ENCODE measurements at regions not wholly inside any gene's neighbourhood (a gene's known extent, or its start where the extent isn't known, plus 50 kb on each side); places are given as distances from the start of the nearest gene placed in this dataset.

DNA sequence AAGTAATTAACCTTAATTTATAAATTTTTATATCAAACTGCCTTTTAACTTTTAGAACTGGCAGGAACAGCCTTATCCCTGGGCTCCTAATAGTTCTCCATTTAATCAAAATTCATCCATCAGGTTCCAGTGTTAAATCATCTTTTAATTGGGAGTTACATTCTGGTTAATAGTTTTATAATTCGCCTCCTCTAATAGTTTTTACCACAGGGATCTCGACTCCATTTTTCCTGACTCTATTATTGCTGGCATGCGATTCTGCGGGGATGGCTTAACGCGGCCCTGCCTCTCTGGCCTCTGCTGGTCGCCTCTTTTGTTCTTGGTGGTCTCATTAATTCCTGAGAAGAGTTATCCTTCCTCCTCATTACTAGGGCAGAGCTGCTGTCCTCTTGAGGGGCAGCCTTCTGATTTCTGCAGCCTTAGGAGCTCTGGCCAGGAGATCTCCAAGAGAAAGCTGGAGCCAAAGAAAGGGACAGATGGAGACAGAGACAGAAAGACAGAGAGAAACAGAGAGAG is 71.1 kb downstream of the MRM1 start:
- ATAC-seq = no peak
- TF ChIP-seq, protein P1, sequence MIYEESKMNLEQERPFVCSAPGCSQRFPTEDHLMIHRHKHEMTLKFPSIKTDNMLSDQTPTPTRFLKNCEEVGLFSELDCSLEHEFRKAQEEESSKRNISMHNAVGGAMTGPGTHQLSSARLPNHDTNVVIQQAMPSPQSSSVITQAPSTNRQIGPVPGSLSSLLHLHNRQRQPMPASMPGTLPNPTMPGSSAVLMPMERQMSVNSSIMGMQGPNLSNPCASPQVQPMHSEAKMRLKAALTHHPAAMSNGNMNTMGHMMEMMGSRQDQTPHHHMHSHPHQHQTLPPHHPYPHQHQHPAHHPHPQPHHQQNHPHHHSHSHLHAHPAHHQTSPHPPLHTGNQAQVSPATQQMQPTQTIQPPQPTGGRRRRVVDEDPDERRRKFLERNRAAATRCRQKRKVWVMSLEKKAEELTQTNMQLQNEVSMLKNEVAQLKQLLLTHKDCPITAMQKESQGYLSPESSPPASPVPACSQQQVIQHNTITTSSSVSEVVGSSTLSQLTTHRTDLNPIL (CRISPR knock-in tag; IDR thresholded peaks at IDR 0.05; ENCODE audit: low read depth) = no peak
- TF ChIP-seq ZFP3 (CRISPR knock-in tag; IDR thresholded peaks at IDR 0.05) (no peak), BACH2 (CRISPR knock-in tag; IDR thresholded peaks at IDR 0.05; ENCODE audit: borderline replicate concordance) (no peak), SNAI2 (CRISPR knock-in tag; IDR thresholded peaks at IDR 0.05) (no peak), ARNTL (CRISPR knock-in tag; IDR thresholded peaks at IDR 0.05; ENCODE audit: borderline replicate concordance, low read depth) (no peak), TCF4 (CRISPR knock-in tag; IDR thresholded peaks at IDR 0.05; ENCODE audit: borderline replicate concordance) (no peak), ZNF565 (CRISPR knock-in tag; conservative IDR thresholded peaks at IDR 0.05; ENCODE audit: low read depth) (no peak), ZNF8 (CRISPR knock-in tag; IDR thresholded peaks at IDR 0.05) (no peak), ISL1 (CRISPR knock-in tag; IDR thresholded peaks at IDR 0.05) (no peak), PPARA (CRISPR knock-in tag; IDR thresholded peaks at IDR 0.05; ENCODE audit: borderline replicate concordance) (no peak)
- TF ChIP-seq, protein P2, sequence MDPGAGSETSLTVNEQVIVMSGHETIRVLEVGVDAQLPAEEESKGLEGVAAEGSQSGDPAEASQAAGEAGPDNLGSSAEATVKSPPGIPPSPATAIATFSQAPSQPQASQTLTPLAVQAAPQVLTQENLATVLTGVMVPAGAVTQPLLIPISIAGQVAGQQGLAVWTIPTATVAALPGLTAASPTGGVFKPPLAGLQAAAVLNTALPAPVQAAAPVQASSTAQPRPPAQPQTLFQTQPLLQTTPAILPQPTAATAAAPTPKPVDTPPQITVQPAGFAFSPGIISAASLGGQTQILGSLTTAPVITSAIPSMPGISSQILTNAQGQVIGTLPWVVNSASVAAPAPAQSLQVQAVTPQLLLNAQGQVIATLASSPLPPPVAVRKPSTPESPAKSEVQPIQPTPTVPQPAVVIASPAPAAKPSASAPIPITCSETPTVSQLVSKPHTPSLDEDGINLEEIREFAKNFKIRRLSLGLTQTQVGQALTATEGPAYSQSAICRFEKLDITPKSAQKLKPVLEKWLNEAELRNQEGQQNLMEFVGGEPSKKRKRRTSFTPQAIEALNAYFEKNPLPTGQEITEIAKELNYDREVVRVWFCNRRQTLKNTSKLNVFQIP (CRISPR knock-in tag; IDR thresholded peaks at IDR 0.05; ENCODE audit: borderline replicate concordance, low read depth) = no peak
- TF ChIP-seq, protein P3, sequence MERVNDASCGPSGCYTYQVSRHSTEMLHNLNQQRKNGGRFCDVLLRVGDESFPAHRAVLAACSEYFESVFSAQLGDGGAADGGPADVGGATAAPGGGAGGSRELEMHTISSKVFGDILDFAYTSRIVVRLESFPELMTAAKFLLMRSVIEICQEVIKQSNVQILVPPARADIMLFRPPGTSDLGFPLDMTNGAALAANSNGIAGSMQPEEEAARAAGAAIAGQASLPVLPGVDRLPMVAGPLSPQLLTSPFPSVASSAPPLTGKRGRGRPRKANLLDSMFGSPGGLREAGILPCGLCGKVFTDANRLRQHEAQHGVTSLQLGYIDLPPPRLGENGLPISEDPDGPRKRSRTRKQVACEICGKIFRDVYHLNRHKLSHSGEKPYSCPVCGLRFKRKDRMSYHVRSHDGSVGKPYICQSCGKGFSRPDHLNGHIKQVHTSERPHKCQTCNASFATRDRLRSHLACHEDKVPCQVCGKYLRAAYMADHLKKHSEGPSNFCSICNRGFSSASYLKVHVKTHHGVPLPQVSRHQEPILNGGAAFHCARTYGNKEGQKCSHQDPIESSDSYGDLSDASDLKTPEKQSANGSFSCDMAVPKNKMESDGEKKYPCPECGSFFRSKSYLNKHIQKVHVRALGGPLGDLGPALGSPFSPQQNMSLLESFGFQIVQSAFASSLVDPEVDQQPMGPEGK (CRISPR knock-in tag; IDR thresholded peaks at IDR 0.05; ENCODE audit: borderline replicate concordance) = no peak

DNA sequence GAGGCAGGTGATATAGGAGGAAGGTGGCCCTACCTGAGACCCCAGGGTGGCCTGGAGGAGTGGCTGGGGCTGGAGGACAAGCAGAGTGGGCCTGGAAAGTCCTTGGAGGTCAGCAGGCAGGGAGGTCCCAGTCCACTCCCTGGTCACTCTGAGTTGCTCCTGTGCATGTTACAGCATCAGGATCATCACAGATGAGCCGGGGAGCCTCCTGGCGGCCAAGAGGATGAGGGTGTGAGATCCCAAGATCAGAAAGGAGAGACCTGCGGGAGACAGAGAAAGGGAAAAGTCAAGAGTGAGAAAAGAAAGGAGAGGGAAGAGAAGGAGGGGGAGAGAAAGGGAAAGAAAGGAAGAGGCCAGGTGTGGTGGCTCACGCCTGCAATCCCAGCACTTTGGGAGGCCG is 71.7 kb downstream of the MRM1 start:
- ATAC-seq = no peak
- TF ChIP-seq, protein P4, sequence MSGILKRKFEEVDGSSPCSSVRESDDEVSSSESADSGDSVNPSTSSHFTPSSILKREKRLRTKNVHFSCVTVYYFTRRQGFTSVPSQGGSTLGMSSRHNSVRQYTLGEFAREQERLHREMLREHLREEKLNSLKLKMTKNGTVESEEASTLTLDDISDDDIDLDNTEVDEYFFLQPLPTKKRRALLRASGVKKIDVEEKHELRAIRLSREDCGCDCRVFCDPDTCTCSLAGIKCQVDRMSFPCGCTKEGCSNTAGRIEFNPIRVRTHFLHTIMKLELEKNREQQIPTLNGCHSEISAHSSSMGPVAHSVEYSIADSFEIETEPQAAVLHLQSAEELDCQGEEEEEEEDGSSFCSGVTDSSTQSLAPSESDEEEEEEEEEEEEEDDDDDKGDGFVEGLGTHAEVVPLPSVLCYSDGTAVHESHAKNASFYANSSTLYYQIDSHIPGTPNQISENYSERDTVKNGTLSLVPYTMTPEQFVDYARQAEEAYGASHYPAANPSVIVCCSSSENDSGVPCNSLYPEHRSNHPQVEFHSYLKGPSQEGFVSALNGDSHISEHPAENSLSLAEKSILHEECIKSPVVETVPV (CRISPR knock-in tag; IDR thresholded peaks at IDR 0.05) = no peak
- TF ChIP-seq SNAI2 (CRISPR knock-in tag; IDR thresholded peaks at IDR 0.05) (no peak), ZFP30 (CRISPR knock-in tag; IDR thresholded peaks at IDR 0.05) (no peak), TCF4 (CRISPR knock-in tag; IDR thresholded peaks at IDR 0.05; ENCODE audit: borderline replicate concordance) (no peak), ZNF70 (CRISPR knock-in tag; IDR thresholded peaks at IDR 0.05) (no peak), BACH2 (CRISPR knock-in tag; IDR thresholded peaks at IDR 0.05; ENCODE audit: borderline replicate concordance) (no peak)

DNA sequence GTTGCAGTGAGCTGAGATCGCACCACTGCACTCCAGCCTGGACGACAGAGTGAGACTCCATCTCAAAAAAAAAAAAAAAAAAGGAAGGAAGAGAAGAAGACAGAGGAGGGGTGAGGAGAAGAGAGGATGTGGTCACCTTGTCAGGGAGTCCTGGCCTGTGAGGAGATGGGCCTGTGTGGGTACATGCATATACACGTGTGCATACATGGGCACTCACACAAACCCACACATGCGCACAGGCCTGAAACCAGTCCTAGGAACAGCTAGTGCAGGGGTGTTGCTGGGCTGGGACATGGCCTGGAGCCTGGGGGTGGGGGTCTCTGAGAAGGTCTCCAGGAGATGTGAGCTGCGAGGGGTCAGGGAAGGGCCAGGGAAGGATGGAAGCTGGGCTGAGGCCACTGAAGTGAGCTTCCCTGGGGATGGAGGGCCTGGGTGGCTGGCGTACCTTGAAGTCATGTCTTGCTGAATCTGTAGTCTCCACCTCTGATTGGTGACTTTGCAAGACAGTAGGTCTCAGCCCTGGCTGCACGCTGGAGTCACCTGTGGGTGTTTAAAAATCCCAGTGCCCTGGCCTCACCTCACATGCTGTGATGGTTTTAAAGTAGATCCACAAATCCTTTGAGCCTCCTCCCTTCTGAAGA is 72.4 kb downstream of the MRM1 start:
- ATAC-seq = no peak

More for the DNA sequence above, 72.4 kb downstream of the MRM1 start:
- TF ChIP-seq ZC3H10 (CRISPR knock-in tag; IDR thresholded peaks at IDR 0.05) (no peak), ZFP30 (CRISPR knock-in tag; IDR thresholded peaks at IDR 0.05) (no peak), TOX (CRISPR knock-in tag; IDR thresholded peaks at IDR 0.05; ENCODE audit: borderline replicate concordance) (no peak), PPARA (CRISPR knock-in tag; IDR thresholded peaks at IDR 0.05; ENCODE audit: borderline replicate concordance) (no peak), ZNF8 (CRISPR knock-in tag; IDR thresholded peaks at IDR 0.05) (no peak), SNAI2 (CRISPR knock-in tag; IDR thresholded peaks at IDR 0.05) (no peak)
- TF ChIP-seq, protein P5, sequence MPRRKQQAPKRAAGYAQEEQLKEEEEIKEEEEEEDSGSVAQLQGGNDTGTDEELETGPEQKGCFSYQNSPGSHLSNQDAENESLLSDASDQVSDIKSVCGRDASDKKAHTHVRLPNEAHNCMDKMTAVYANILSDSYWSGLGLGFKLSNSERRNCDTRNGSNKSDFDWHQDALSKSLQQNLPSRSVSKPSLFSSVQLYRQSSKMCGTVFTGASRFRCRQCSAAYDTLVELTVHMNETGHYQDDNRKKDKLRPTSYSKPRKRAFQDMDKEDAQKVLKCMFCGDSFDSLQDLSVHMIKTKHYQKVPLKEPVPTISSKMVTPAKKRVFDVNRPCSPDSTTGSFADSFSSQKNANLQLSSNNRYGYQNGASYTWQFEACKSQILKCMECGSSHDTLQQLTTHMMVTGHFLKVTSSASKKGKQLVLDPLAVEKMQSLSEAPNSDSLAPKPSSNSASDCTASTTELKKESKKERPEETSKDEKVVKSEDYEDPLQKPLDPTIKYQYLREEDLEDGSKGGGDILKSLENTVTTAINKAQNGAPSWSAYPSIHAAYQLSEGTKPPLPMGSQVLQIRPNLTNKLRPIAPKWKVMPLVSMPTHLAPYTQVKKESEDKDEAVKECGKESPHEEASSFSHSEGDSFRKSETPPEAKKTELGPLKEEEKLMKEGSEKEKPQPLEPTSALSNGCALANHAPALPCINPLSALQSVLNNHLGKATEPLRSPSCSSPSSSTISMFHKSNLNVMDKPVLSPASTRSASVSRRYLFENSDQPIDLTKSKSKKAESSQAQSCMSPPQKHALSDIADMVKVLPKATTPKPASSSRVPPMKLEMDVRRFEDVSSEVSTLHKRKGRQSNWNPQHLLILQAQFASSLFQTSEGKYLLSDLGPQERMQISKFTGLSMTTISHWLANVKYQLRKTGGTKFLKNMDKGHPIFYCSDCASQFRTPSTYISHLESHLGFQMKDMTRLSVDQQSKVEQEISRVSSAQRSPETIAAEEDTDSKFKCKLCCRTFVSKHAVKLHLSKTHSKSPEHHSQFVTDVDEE (CRISPR knock-in tag; IDR thresholded peaks at IDR 0.05) = no peak
- TF ChIP-seq, protein P4 (CRISPR knock-in tag; IDR thresholded peaks at IDR 0.05) = no peak
- TF ChIP-seq, protein P1 (CRISPR knock-in tag; IDR thresholded peaks at IDR 0.05; ENCODE audit: low read depth) = no peak
- TF ChIP-seq, protein P2 (CRISPR knock-in tag; IDR thresholded peaks at IDR 0.05; ENCODE audit: borderline replicate concordance, low read depth) = no peak
